ENCODE measurements at regions not wholly inside any gene's neighbourhood (a gene's known extent, or its start where the extent isn't known, plus 50 kb on each side); places are given as distances from the start of the nearest gene placed in this dataset.

DNA sequence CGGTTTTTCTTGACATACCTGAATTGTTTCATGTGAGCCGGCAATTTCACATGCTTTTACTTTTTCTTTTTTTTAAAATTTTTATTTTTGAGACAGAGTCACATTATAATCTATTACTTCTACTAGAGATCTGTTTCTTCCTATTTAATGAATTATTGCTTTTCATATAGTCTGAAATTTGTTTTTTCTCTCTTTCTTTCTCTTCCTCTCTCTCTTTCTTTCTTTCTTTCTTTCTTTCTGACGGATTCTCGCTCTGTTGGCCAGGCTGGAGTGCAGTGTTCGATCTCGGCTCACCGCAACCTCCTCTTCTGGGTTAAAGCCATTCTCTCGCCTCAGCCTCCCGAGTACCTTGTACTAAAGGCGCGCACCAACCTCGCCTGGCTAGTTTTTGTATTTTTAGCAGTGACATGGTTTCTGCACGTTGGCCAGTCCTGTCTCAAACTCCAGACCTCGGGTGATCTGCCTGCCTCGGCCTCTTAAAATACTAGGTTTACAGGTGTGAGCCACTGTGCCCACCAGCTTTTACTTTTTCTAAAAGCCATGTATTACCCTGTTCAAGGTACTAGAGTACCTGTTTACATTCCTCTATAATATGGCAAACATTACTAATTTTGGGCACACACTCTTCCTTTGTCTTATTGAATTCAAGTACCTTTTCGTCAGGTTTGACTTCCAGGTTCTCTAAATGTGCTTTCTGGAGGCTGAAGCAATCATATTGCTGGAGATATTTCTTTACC lies 86.5 kb upstream of the RHOU start:
- peaks cover 13 to 42% (median 40%) of the 10 kb centered on the region in 3 experiments for H3K27me3 ChIP-seq (ENCODE audit: control insufficient read depth in 3 of 3, insufficient read depth in 3 of 3, low read depth in 1 of 3, low read length in 3 of 3)
- no peak overlapping the region for H2BK15ac ChIP-seq (ENCODE audit: low read length)

DNA sequence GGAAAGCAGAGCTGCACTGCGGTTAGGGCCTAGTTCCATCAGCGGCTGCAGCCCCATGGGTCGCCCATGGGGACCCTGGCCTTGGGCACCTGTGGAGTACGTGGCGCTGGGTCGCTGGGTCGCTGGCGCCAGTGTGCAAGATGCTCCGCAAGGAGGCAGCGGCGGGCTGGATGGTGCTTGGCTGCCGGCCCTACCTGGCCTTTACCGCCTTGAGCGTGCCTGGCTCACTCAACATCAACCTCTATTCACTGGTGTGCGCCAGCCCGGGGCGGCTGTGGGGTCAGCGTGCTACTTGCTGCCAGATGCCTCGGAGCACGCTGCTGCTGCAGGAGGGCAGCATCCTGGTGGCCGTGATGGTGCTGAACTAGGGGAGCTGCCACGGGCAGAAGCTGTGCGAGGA lies 85.1 kb upstream of the RHOU start:
- H2BK5ac ChIP-seq (ENCODE audit: low read length), result no peak overlapping the region
- H3K9ac ChIP-seq (ENCODE audit: low read depth, low read length, poor library complexity), result no peak overlapping the region
- no peak for DNase-seq (ENCODE audit: low spot score)
- no peak overlapping the region for H4K91ac ChIP-seq (ENCODE audit: low read depth, low read length, poor library complexity)
- H2AFZ ChIP-seq (ENCODE audit: low read length), result no peak overlapping the region
- H2BK120ac ChIP-seq (ENCODE audit: low read depth, low read length), result no peak overlapping the region
- no peaks in the 10 kb centered on the region for H3K4me1 ChIP-seq (ENCODE audit: control insufficient read depth in 2 of 2, insufficient read depth in 1 of 2, low read depth in 1 of 2, low read length in 2 of 2)
- H4K8ac ChIP-seq (ENCODE audit: low read depth, low read length), result no peak overlapping the region
- H2BK12ac ChIP-seq (ENCODE audit: low read length), result no peak overlapping the region
- H3K18ac ChIP-seq (ENCODE audit: low read length), result peak overlapping the region; percentile 59
- H3K4me3 ChIP-seq (ENCODE audit: low read length in 2 of 2), result no peak overlapping the region
- peak overlapping the region; percentile 75 for H3K23ac ChIP-seq (ENCODE audit: low read depth, low read length, poor library complexity)
- H3K4ac ChIP-seq (ENCODE audit: low read length), result no peak overlapping the region
- no peaks in the 10 kb centered on the region for H3K9me3 ChIP-seq (replicated peaks in 1 of 2; ENCODE audit: control insufficient read depth in 2 of 2, insufficient read depth in 1 of 2, low read depth in 1 of 2, low read length in 2 of 2)
- H3K79me1 ChIP-seq (ENCODE audit: low read depth, low read length), result no peaks in the 10 kb centered on the region
- H2AK5ac ChIP-seq (ENCODE audit: low read depth, low read length), result no peak overlapping the region
- H3K27me3 ChIP-seq (ENCODE audit: control insufficient read depth in 3 of 3, insufficient read depth in 3 of 3, low read depth in 1 of 3, low read length in 3 of 3), result peaks cover 13 to 42% (median 40%) of the 10 kb centered on the region in 3 experiments
- H3K4me2 ChIP-seq (ENCODE audit: insufficient read depth, low read length, poor library complexity, severe bottlenecking), result no peak overlapping the region
- no peaks in the 10 kb centered on the region for H3K36me3 ChIP-seq (replicated peaks in 1 of 2; ENCODE audit: control insufficient read depth in 2 of 2, insufficient read depth in 2 of 2, low read length in 2 of 2)
- H3K27ac ChIP-seq (replicated peaks; ENCODE audit: low read length), result no peak overlapping the region
- no peak overlapping the region for H2BK15ac ChIP-seq (ENCODE audit: low read length)
- H3K14ac ChIP-seq (ENCODE audit: low read length), result no peak overlapping the region
- WGBS, 2 donors (ENCODE audit: extremely low coverage in 2 of 2, insufficient read length in 2 of 2, insufficient replicate concordance in 1 of 2), result no CpG with 5 or more reads among the region's 23 CpGs

More for the DNA sequence above, 86.5 kb upstream of the RHOU start:
- Histone ChIP-seq H3K4me1 (ENCODE audit: control insufficient read depth in 2 of 2, insufficient read depth in 1 of 2, low read depth in 1 of 2, low read length in 2 of 2) (no peaks in the 10 kb centered on the region), H2AK5ac (ENCODE audit: low read depth, low read length) (no peak overlapping the region), H4K91ac (ENCODE audit: low read depth, low read length, poor library complexity) (no peak overlapping the region), H3K9me3 (replicated peaks in 1 of 2; ENCODE audit: control insufficient read depth in 2 of 2, insufficient read depth in 1 of 2, low read depth in 1 of 2, low read length in 2 of 2) (no peaks in the 10 kb centered on the region), H3K27ac (replicated peaks; ENCODE audit: low read length) (no peak overlapping the region), H3K36me3 (replicated peaks in 1 of 2; ENCODE audit: control insufficient read depth in 2 of 2, insufficient read depth in 2 of 2, low read length in 2 of 2) (no peaks in the 10 kb centered on the region), H3K79me1 (ENCODE audit: low read depth, low read length) (no peaks in the 10 kb centered on the region), H4K8ac (ENCODE audit: low read depth, low read length) (no peak overlapping the region), H3K14ac (ENCODE audit: low read length) (no peak overlapping the region), H2AFZ (ENCODE audit: low read length) (no peak overlapping the region), H3K4me3 (ENCODE audit: low read length in 2 of 2) (peak overlapping the region in 1 of 2 donors; percentile 81), H3K18ac (ENCODE audit: low read length) (no peak overlapping the region), H3K4ac (ENCODE audit: low read length) (no peak overlapping the region), H3K9ac (ENCODE audit: low read depth, low read length, poor library complexity) (no peak overlapping the region), H3K4me2 (ENCODE audit: insufficient read depth, low read length, poor library complexity, severe bottlenecking) (no peak overlapping the region), H3K23ac (ENCODE audit: low read depth, low read length, poor library complexity) (no peak overlapping the region), H2BK5ac (ENCODE audit: low read length) (no peak overlapping the region), H2BK120ac (ENCODE audit: low read depth, low read length) (no peak overlapping the region), H2BK12ac (ENCODE audit: low read length) (no peak overlapping the region)
- no CpG with 5 or more reads among the region's 16 CpGs for WGBS, 2 donors (ENCODE audit: extremely low coverage in 2 of 2, insufficient read length in 2 of 2, insufficient replicate concordance in 1 of 2)
- DNase-seq (ENCODE audit: low spot score), result no peak

DNA sequence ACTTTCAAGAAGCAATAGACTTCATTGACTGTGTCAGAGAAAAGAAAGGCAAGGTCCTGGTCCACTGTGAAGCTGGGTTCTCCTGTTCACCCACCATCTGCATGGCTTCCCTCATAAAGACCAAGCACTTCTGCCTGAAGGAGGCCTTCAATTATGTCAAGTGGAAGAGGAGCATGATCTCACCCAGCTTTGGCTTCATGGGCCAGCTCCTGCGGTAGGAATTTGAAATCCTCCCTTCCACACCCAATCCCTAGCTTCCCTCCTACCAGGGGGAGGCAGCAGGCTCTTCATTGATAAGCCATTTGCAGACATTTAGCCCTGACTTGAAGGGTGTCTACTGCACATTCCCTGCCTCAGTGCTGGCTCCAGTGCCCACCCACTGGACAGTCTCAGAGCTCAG lies 84.3 kb upstream of the RHOU start:
- H3K36me3 ChIP-seq (replicated peaks in 1 of 2; ENCODE audit: control insufficient read depth in 2 of 2, insufficient read depth in 2 of 2, low read length in 2 of 2), result no peaks in the 10 kb centered on the region
- no peak for DNase-seq (ENCODE audit: low spot score)
- no peak overlapping the region for H2BK12ac ChIP-seq (ENCODE audit: low read length)
- H3K18ac ChIP-seq (ENCODE audit: low read length), result no peak overlapping the region
- H3K4me1 ChIP-seq (ENCODE audit: control insufficient read depth in 2 of 2, insufficient read depth in 1 of 2, low read depth in 1 of 2, low read length in 2 of 2), result no peaks in the 10 kb centered on the region
- H2AK5ac ChIP-seq (ENCODE audit: low read depth, low read length), result no peak overlapping the region
- H4K91ac ChIP-seq (ENCODE audit: low read depth, low read length, poor library complexity), result no peak overlapping the region
- H4K8ac ChIP-seq (ENCODE audit: low read depth, low read length), result no peak overlapping the region
- no peak overlapping the region for H3K23ac ChIP-seq (ENCODE audit: low read depth, low read length, poor library complexity)
- no peak overlapping the region for H3K4me3 ChIP-seq (ENCODE audit: low read length in 2 of 2)
- no peak overlapping the region for H2AFZ ChIP-seq (ENCODE audit: low read length)
- peaks cover 13 to 42% (median 40%) of the 10 kb centered on the region in 3 experiments for H3K27me3 ChIP-seq (ENCODE audit: control insufficient read depth in 3 of 3, insufficient read depth in 3 of 3, low read depth in 1 of 3, low read length in 3 of 3)
- no CpG with 5 or more reads among the region's 1 CpG for WGBS, 2 donors (ENCODE audit: extremely low coverage in 2 of 2, insufficient read length in 2 of 2, insufficient replicate concordance in 1 of 2)
- H3K14ac ChIP-seq (ENCODE audit: low read length), result no peak overlapping the region
- H3K9me3 ChIP-seq (replicated peaks in 1 of 2; ENCODE audit: control insufficient read depth in 2 of 2, insufficient read depth in 1 of 2, low read depth in 1 of 2, low read length in 2 of 2), result no peaks in the 10 kb centered on the region
- H2BK5ac ChIP-seq (ENCODE audit: low read length), result no peak overlapping the region
- H3K4me2 ChIP-seq (ENCODE audit: insufficient read depth, low read length, poor library complexity, severe bottlenecking), result no peak overlapping the region
- no peak overlapping the region for H3K4ac ChIP-seq (ENCODE audit: low read length)
- no peak overlapping the region for H3K9ac ChIP-seq (ENCODE audit: low read depth, low read length, poor library complexity)
- H2BK15ac ChIP-seq (ENCODE audit: low read length), result no peak overlapping the region
- H3K27ac ChIP-seq (replicated peaks; ENCODE audit: low read length), result no peak overlapping the region
- no peak overlapping the region for H2BK120ac ChIP-seq (ENCODE audit: low read depth, low read length)
- no peaks in the 10 kb centered on the region for H3K79me1 ChIP-seq (ENCODE audit: low read depth, low read length)

DNA sequence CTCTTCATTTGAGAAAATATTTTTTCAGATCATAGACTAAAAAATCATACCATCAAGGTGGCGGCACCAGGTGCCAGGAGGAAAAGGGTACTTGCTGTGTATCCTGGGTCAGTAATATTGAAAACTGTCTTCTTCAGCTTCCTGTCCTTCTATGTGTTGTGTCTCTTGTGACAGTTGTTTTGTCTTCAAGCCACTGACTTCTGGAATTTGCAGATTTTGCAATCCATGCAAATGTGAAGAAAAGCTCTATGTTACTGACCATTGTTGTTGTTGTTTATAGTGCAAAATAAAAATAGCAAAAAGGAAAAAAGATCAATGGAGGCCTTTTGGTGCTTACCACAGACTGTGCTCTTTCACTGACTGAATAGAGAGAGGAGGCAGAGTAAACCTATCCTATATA lies 83.2 kb upstream of the RHOU start:
- no peak overlapping the region for H4K8ac ChIP-seq (ENCODE audit: low read depth, low read length)
- no peak overlapping the region for H2AK5ac ChIP-seq (ENCODE audit: low read depth, low read length)
- H3K27me3 ChIP-seq (ENCODE audit: control insufficient read depth in 3 of 3, insufficient read depth in 3 of 3, low read depth in 1 of 3, low read length in 3 of 3), result peaks cover 10 to 36% (median 35%) of the 10 kb centered on the region in 3 experiments
- H2BK120ac ChIP-seq (ENCODE audit: low read depth, low read length), result no peak overlapping the region
- H3K4me1 ChIP-seq (ENCODE audit: control insufficient read depth in 2 of 2, insufficient read depth in 1 of 2, low read depth in 1 of 2, low read length in 2 of 2), result no peaks in the 10 kb centered on the region
- H2BK5ac ChIP-seq (ENCODE audit: low read length), result no peak overlapping the region
- H3K14ac ChIP-seq (ENCODE audit: low read length), result no peak overlapping the region
- H3K9me3 ChIP-seq (replicated peaks in 1 of 2; ENCODE audit: control insufficient read depth in 2 of 2, insufficient read depth in 1 of 2, low read depth in 1 of 2, low read length in 2 of 2), result no peaks in the 10 kb centered on the region
- H2BK12ac ChIP-seq (ENCODE audit: low read length), result no peak overlapping the region
- no peak overlapping the region for H3K4ac ChIP-seq (ENCODE audit: low read length)
- H3K23ac ChIP-seq (ENCODE audit: low read depth, low read length, poor library complexity), result no peak overlapping the region
- no peak overlapping the region for H2AFZ ChIP-seq (ENCODE audit: low read length)
- no CpG with 5 or more reads among the region's 1 CpG for WGBS, 2 donors (ENCODE audit: extremely low coverage in 2 of 2, insufficient read length in 2 of 2, insufficient replicate concordance in 1 of 2)
- no peak overlapping the region for H4K91ac ChIP-seq (ENCODE audit: low read depth, low read length, poor library complexity)
- no peak overlapping the region for H3K18ac ChIP-seq (ENCODE audit: low read length)
- no peaks in the 10 kb centered on the region for H3K79me1 ChIP-seq (ENCODE audit: low read depth, low read length)
- no peak for DNase-seq (ENCODE audit: low spot score)
- H3K27ac ChIP-seq (replicated peaks; ENCODE audit: low read length), result no peak overlapping the region
- no peak overlapping the region for H3K4me3 ChIP-seq (ENCODE audit: low read length in 2 of 2)
- H2BK15ac ChIP-seq (ENCODE audit: low read length), result no peak overlapping the region
- no peak overlapping the region for H3K9ac ChIP-seq (ENCODE audit: low read depth, low read length, poor library complexity)
- no peak overlapping the region for H3K4me2 ChIP-seq (ENCODE audit: insufficient read depth, low read length, poor library complexity, severe bottlenecking)
- H3K36me3 ChIP-seq (replicated peaks in 1 of 2; ENCODE audit: control insufficient read depth in 2 of 2, insufficient read depth in 2 of 2, low read length in 2 of 2), result no peaks in the 10 kb centered on the region
